Psoas muscle (tissue), 7 donors: ENCODE measurements at regions not wholly inside any gene's neighbourhood (a gene's known extent, or its start where the extent isn't known, plus 50 kb on each side); places are given as distances from the start of the nearest gene placed in this dataset.
"Not testable (repeated sequence)": the region's sequence is repeated elsewhere in the genome, so short reads cannot be mapped to it uniquely, and the experiment has no call there.

Experiments
- ATAC-seq, 4 donors: fragments of 200-7000 bp; cut with Tn5 transposase; one replicate each; pipeline ENCODE4 v1.9.1; 2020; ENCODE audit warnings: moderate library complexity in 3 of 4, mild to moderate bottlenecking in 2 of 4
- DNase-seq, 2 donors: peaks; one replicate each; pipeline ENCODE4 v3.0.0-alpha.2; 2020
- H3K27ac ChIP-seq: fragments of 200-600 bp; one replicate; pipeline ENCODE4 v1.8.0; 2022
- H3K27me3 ChIP-seq, 3 donors: fragments of 200-600 bp in 1 of 3; one replicate each; pipeline versions ENCODE4 v1.6.1 to v1.8.0; 2013 to 2022; ENCODE audit warnings: low read length in 2 of 3, mild to moderate bottlenecking in 2 of 3, moderate library complexity in 1 of 3; ENCODE audit not compliant: insufficient read depth in 3 of 3
- H3K36me3 ChIP-seq, 2 donors: fragments of 200-600 bp in 1 of 2; one replicate each; pipeline versions ENCODE4 v1.6.1 to v1.8.0; 2013 to 2022; ENCODE audit warnings: low read depth in 1 of 2, mild to moderate bottlenecking in 1 of 2, moderate library complexity in 1 of 2; ENCODE audit not compliant: insufficient read depth in 1 of 2
- H3K4me1 ChIP-seq: fragments of 200-600 bp; one replicate; pipeline ENCODE4 v1.8.0; 2022
- H3K4me3 ChIP-seq: fragments of 200-600 bp; one replicate; pipeline ENCODE4 v1.8.0; 2022; ENCODE audit warnings: mild to moderate bottlenecking
- H3K9me3 ChIP-seq: fragments of 200-600 bp; one replicate; pipeline ENCODE4 v1.8.0; 2022
- WGBS, 3 donors: extraction: QIAGEN DNeasy Blood & Tissue Kit; methylation state at CpG; one replicate each; pipeline versions ENCODE4 v1.1.6 to v1.1.7; 2013; 5-methylcytosine and 5-hydroxymethylcytosine counted together
- intact Hi-C, 2 donors: fragments of 100-400 bp; cut with DNase I; formaldehyde crosslinking; loops; one replicate each; pipeline versions ENCODE4 v1.11.0 to v1.14.2; 2022
- TF ChIP-seq, protein P1 (sequence below): fragments of 200-600 bp; IDR thresholded peaks from one replicate; pipeline ENCODE4 v1.8.0; 2022; ENCODE audit warnings: antibody characterized with exemption
- donor health status: healthy with polysubstance abuse.
- donor health status: DM: no; HTN: no; CAD: no; lungs with moderate emphysema.
- donor health status: Bipolar disorder and iron deficiency.
- donor health status: healthy.
- donor health status: DM: yes; HTN: yes; CAD: no.
- donor health status: DM: no; HTN: no; CAD: no.
- donor health status: DM: yes; HTN: yes; CAD: no.

DNA sequence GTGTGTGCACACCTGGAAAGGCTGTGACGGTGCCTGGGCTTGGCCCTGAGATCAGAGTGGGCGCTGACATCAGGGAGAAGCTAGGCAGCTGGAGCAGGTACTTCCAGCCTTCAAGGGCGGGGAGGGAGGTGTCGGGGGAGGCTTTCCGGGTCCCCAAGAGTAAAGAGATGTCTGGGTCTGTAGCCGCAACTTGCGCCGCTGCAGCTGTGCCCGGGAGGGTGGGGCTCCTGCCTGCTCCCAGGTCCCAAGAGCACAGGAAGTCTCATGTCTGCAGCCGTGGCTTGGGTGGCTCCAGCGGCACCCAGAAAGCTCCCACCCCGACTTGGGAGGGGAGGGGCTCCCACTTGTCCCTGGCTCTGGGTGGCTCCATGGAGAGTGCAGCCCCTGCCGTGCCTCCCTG is 103.2 kb upstream of the BNIP2 start:
- Histone ChIP-seq H3K9me3 (no peaks in the 10 kb centered on the region), H3K4me3 (no peak overlapping the region), H3K27me3 (peaks cover 0 to 4% (median 0%) of the 10 kb centered on the region in 3 donors), H3K36me3 (no peaks in the 10 kb centered on the region), H3K4me1 (peaks cover 8% of the 10 kb centered on the region), H3K27ac (no peak overlapping the region)
- TF ChIP-seq, protein P1, sequence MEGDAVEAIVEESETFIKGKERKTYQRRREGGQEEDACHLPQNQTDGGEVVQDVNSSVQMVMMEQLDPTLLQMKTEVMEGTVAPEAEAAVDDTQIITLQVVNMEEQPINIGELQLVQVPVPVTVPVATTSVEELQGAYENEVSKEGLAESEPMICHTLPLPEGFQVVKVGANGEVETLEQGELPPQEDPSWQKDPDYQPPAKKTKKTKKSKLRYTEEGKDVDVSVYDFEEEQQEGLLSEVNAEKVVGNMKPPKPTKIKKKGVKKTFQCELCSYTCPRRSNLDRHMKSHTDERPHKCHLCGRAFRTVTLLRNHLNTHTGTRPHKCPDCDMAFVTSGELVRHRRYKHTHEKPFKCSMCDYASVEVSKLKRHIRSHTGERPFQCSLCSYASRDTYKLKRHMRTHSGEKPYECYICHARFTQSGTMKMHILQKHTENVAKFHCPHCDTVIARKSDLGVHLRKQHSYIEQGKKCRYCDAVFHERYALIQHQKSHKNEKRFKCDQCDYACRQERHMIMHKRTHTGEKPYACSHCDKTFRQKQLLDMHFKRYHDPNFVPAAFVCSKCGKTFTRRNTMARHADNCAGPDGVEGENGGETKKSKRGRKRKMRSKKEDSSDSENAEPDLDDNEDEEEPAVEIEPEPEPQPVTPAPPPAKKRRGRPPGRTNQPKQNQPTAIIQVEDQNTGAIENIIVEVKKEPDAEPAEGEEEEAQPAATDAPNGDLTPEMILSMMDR, result no peak
- DNase-seq (no peak), ATAC-seq (no peak)
- intact Hi-C loops, result no loop called here
- 70 to 76% (median 74%) methylated on average over 12 to 13 of the region's 13 CpGs for WGBS, 3 donors

DNA sequence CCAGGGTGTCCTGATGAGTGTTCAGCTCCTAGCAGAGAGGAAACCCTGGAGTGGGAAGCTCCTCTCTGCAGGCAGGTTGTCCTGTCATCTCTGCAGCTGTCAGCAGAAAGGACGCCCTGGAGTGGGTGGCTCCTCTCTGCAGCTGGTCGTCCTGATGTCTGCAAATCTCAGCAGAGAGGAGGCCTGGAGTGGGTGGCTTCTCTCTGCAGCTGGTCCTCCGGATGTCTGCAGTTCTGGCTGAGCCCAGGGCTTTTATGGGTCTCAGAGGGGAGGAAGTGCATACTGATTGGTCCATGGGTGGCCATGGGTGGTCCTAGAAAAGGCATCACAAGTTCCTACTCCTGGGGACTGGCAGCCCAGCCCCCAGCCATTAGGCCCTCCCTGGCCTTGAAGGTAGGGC is 102.6 kb upstream of the BNIP2 start:
- no peaks in the 10 kb centered on the region for H3K27me3 ChIP-seq

DNA sequence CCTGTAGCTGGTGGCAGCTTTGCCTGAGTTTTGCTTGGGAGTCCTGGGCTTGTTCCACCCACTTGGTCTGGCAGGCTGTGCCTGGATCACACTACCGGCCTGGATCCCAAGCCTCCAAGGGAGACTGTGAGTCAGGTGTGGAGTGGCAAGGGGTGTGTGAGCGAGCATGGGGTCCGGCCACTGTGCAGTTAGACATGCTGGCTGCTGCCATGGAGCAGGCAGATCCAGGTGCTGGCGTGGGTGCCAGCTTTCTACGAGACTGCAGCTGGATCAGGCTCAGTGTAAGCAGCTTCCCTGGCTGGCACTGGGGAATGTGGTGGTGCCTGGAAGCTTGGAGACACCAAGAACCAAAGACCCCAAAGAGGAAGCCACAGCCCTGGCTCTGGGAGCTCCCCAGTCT is 102.0 kb upstream of the BNIP2 start:
- Histone ChIP-seq H3K27ac (no peak overlapping the region), H3K4me1 (peaks cover 8% of the 10 kb centered on the region), H3K36me3 (no peaks in the 10 kb centered on the region), H3K27me3 (no peaks in the 10 kb centered on the region), H3K9me3 (no peaks in the 10 kb centered on the region), H3K4me3 (no peak overlapping the region)
- DNase-seq (no peak), ATAC-seq (no peak)
- 26 to 41% (median 40%) methylated on average over 5 of the region's 5 CpGs for WGBS, 3 donors
- TF ChIP-seq, protein P1, result no peak
- intact Hi-C loops, result no loop called here

More for the DNA sequence above, 102.6 kb upstream of the BNIP2 start:
- WGBS, 3 donors, result 17 to 32% (median 17%) methylated on average over 3 of the region's 3 CpGs
- TF ChIP-seq, protein P1, result no peak
- no peaks in the 10 kb centered on the region for H3K36me3 ChIP-seq
- ATAC-seq (no peak), DNase-seq (no peak)
- H3K4me1 ChIP-seq, result peaks cover 8% of the 10 kb centered on the region
- no peak overlapping the region for H3K4me3 ChIP-seq
- no peaks in the 10 kb centered on the region for H3K9me3 ChIP-seq
- intact Hi-C loops, result no loop called here
- H3K27ac ChIP-seq, result no peak overlapping the region

DNA sequence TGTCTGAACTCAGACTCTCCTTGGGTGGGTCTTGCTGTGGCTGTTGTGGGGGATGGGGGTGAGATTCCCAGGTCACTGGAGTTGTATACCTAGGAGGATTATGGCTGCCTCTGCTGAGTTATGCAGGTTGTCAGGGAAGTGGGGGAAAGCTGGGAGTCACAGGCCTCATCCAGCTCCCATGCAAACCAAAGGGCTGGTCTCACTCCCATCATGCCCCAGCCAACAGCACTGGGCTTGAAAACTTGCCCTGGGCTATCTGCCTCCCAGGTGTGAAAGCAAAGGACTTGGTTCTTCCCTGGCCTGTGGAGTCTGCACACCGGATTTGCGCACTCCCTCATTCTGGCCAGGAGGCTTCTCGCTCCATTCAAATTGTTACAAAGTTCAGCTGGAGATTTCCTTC is 97.3 kb upstream of the BNIP2 start:
- ATAC-seq, intact Hi-C loops: not testable (repeated sequence)
- WGBS, 3 donors, result 93 to 97% (median 95%) methylated on average over 3 of the region's 3 CpGs

DNA sequence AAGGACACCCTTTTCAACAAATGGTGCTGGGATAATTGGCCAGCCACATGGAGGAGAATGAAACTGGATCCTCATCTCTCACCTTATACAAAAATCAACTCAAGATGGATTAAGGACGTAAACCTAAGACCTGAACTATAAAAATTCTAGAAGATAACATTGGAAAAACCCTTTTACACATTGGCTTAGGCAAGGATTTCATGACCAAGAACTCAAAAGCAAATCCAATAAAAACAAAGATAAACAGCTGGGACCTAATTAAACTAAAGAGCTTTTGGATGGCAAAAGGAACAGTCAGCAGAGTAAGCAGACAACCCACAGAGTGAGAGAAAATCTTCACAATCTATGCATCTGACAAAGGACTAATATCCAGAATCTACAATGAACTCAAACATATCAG is 96.9 kb upstream of the BNIP2 start:
- H3K4me1 ChIP-seq, DNase-seq, H3K4me3 ChIP-seq, intact Hi-C loops, H3K36me3 ChIP-seq, H3K9me3 ChIP-seq, H3K27me3 ChIP-seq, ATAC-seq, H3K27ac ChIP-seq: not testable (repeated sequence)
- WGBS, 3 donors, result 76 to 79% (median 77%) methylated on average over 1 of the region's 1 CpG

More for the DNA sequence above, 97.3 kb upstream of the BNIP2 start:
- not testable (repeated sequence) for H3K27me3 ChIP-seq, H3K36me3 ChIP-seq, DNase-seq, H3K4me1 ChIP-seq, H3K9me3 ChIP-seq, H3K4me3 ChIP-seq, H3K27ac ChIP-seq

DNA sequence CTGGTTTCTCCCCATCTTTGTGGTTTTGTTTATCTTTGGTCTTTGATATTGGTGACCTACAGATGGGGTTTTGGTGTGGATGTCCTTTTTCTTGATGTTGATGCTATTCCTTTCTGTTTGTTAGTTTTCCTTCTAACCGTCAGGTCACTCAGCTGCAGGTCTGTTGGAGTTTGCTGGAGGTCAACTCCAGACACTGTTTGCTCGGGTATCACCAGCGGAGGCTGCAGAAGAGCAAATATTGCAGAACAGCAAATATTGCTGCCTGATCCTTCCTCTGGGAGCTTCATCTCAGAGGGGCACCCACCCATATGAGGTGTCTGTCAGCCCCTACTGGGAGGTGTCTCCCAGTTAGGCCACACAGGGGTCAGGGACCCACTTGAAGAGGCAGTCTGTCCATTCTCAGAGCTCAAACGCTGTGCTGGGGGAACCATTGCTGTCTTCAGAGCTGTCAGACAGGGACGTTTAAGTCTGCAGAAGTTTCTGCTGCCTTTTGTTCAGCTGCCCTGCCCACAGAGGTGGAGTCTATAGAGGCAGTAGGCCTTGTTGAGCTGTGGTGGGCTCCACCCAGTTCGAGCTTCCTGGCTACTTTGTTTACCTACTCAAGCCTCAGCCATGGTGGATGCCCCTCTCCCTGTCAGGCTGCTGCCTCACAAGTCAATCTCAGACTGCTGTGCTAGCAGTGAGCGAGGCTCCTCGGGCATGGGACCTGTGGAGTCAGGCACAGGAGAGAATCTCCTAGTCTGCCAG is 94.8 kb upstream of the BNIP2 start:
- H3K4me1 ChIP-seq, H3K27me3 ChIP-seq, DNase-seq, H3K4me3 ChIP-seq, H3K9me3 ChIP-seq, intact Hi-C loops, ATAC-seq, H3K36me3 ChIP-seq, H3K27ac ChIP-seq: not testable (repeated sequence)
- 62 to 70% (median 68%) methylated on average over 8 of the region's 8 CpGs for WGBS, 3 donors
